Omental fat pad (tissue), 3 donors: ENCODE measurements at regions not wholly inside any gene's neighbourhood (a gene's known extent, or its start where the extent isn't known, plus 50 kb on each side); places are given as distances from the start of the nearest gene placed in this dataset.

Experiments used
- ATAC-seq: fragments of 150-250 bp; one replicate; pipeline ENCODE4 v1.9.1; 2016; ENCODE audit warnings: mild to moderate bottlenecking, moderate library complexity; ENCODE audit not compliant: low FRiP score
- DNase-seq: peaks from one replicate; pipeline ENCODE4 v3.0.0-alpha.2; 2019; ENCODE audit warnings: low spot score
- CTCF ChIP-seq, 3 donors: fragments of 450-650 bp; IDR thresholded peaks; one replicate each; pipeline ENCODE4 v1.5.1; 2016 to 2017; ENCODE audit warnings: antibody characterized with exemption in 3 of 3, mild to moderate bottlenecking in 3 of 3, moderate library complexity in 2 of 3

GRCh38 chr9:88681434-88681833 is 146.5 kb downstream of the NXNL2 start:
- no peak for TF ChIP-seq CTCF (IDR thresholded peaks at IDR 0.05)
- no peak for ATAC-seq
- DNase-seq = no peak

GRCh38 chr9:88682431-88682831 is 147.5 kb downstream of the NXNL2 start:
- ATAC-seq (no peak), DNase-seq (no peak)

GRCh38 chr9:88684046-88684445 is 149.1 kb downstream of the NXNL2 start:
- TF ChIP-seq CTCF (IDR thresholded peaks at IDR 0.05) = no peak
- DNase-seq (no peak), ATAC-seq (no peak)

More at GRCh38 chr9:88682431-88682831, 147.5 kb downstream of the NXNL2 start:
- no peak for TF ChIP-seq CTCF (IDR thresholded peaks at IDR 0.05)

GRCh38 chr9:88684845-88685244 is 149.9 kb downstream of the NXNL2 start:
- ATAC-seq (no peak), DNase-seq (no peak)
- TF ChIP-seq CTCF (IDR thresholded peaks at IDR 0.05) = no peak

- no peak for TF ChIP-seq CTCF (IDR thresholded peaks at IDR 0.05)
- DNase-seq = no peak
Measured at GRCh38 chr9:88685966-88686365, 151.0 kb downstream of the NXNL2 start.

GRCh38 chr9:88689509-88690298 is 154.7 kb downstream of the NXNL2 start:
- TF ChIP-seq CTCF (IDR thresholded peaks at IDR 0.05) = no peak
- no peak for DNase-seq
- no peak for ATAC-seq

More at GRCh38 chr9:88685966-88686365, 151.0 kb downstream of the NXNL2 start:
- no peak for ATAC-seq

- ATAC-seq (no peak), DNase-seq (no peak)
- TF ChIP-seq CTCF (IDR thresholded peaks at IDR 0.05) = no peak
Measured at GRCh38 chr9:88690628-88691027, 155.7 kb downstream of the NXNL2 start.
